ENCODE measurements at regions not wholly inside any gene's neighbourhood (a gene's known extent, or its start where the extent isn't known, plus 50 kb on each side); places are given as distances from the start of the nearest gene placed in this dataset.
"Not testable (repeated sequence)": the region's sequence is repeated elsewhere in the genome, so short reads cannot be mapped to it uniquely, and the experiment has no call there.

DNA sequence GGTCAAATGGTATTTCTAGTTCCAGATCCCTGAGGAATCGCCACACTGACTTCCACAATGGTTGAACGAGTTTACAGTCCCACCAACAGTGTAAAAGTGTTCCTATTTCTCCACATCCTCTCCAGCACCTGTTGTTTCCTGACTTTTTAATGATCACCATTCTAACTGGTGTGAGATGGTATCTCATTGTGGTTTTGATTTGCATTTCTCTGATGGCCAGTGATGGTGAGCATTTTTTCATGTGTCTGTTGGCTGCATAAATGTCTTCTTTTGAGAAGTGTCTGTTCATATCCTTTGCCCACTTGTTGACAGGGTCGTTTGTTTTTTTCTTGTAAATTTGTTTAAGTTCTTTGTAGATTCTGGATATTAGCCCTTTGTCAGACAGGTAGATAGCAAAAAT, 269.9 kb upstream of the NREP start:
- TF ChIP-seq, protein P1, sequence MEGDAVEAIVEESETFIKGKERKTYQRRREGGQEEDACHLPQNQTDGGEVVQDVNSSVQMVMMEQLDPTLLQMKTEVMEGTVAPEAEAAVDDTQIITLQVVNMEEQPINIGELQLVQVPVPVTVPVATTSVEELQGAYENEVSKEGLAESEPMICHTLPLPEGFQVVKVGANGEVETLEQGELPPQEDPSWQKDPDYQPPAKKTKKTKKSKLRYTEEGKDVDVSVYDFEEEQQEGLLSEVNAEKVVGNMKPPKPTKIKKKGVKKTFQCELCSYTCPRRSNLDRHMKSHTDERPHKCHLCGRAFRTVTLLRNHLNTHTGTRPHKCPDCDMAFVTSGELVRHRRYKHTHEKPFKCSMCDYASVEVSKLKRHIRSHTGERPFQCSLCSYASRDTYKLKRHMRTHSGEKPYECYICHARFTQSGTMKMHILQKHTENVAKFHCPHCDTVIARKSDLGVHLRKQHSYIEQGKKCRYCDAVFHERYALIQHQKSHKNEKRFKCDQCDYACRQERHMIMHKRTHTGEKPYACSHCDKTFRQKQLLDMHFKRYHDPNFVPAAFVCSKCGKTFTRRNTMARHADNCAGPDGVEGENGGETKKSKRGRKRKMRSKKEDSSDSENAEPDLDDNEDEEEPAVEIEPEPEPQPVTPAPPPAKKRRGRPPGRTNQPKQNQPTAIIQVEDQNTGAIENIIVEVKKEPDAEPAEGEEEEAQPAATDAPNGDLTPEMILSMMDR (IDR thresholded peaks at IDR 0.05), result not testable (repeated sequence)
- TF ChIP-seq EP300, POLR2A (IDR thresholded peaks at IDR 0.05): not testable (repeated sequence)
